HUES64 (cell line): ENCODE measurements at regions not wholly inside any gene's neighbourhood (a gene's known extent, or its start where the extent isn't known, plus 50 kb on each side); places are given as distances from the start of the nearest gene placed in this dataset.

ENCODE experiments used
- H3K27ac ChIP-seq: 2 replicates; pipeline ENCODE4 v1.7.0; 2013; ENCODE audit warnings: low read depth, low read length, inconsistent platforms
- H3K27me3 ChIP-seq: 2 replicates; pipeline ENCODE4 v1.6.1; 2013; ENCODE audit warnings: mild to moderate bottlenecking, low read length; ENCODE audit not compliant: insufficient read depth
- H3K36me3 ChIP-seq: 2 replicates; pipeline ENCODE4 v1.6.1; 2013; ENCODE audit warnings: mild to moderate bottlenecking, low read length; ENCODE audit not compliant: insufficient read depth
- H3K4me1 ChIP-seq: 2 replicates; pipeline ENCODE4 v1.6.1; 2013; ENCODE audit warnings: mild to moderate bottlenecking, low read length, moderate library complexity; ENCODE audit not compliant: insufficient read depth
- H3K4me3 ChIP-seq: 2 replicates; pipeline ENCODE4 v1.5.1; 2013; ENCODE audit warnings: mild to moderate bottlenecking, low read length, moderate library complexity
- H3K9ac ChIP-seq: 2 replicates; pipeline ENCODE4 v1.6.1; 2013; ENCODE audit warnings: mild to moderate bottlenecking, low read depth, low read length
- H3K9me3 ChIP-seq: 2 replicates; pipeline ENCODE4 v1.6.1; 2013; ENCODE audit warnings: low read depth, low read length; ENCODE audit not compliant: insufficient read depth
- WGBS: fragments of 150-250, 120-280 bp; methylation state at CpG from one replicate; pipeline ENCODE4 v1.1.7; 2013; ENCODE audit warnings: missing lambda C conversion rate; 5-methylcytosine and 5-hydroxymethylcytosine counted together

DNA sequence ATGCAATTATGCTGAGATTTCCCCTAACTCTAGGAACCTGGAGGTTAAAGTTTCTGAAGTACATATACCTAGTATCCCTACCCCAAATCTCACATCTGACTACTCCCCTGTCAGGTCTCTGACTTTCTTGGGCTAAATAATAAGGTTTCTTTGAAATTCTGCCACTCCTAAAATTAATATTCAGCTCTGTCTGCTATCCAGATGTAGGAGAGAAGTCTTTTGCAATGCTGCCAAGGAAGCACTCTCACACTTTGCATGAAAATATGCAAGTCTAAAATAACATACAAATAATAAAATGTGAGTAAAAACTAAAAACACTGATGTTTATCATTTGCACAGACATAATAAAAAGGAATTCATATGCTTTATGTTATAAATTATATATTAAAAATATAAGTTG, 196.9 kb upstream of the LRFN5 start:
- H3K4me3 ChIP-seq, result no peak overlapping the region
- H3K9me3 ChIP-seq, result no peaks in the 10 kb centered on the region
- H3K27ac ChIP-seq, result no peak overlapping the region
- peaks cover 4% of the 10 kb centered on the region; the same call in 1 of the 2 replicates for H3K4me1 ChIP-seq
- peaks cover 5% of the 10 kb centered on the region; the same call in 1 of the 2 replicates for H3K27me3 ChIP-seq
- no peaks in the 10 kb centered on the region for H3K36me3 ChIP-seq
- no peak overlapping the region for H3K9ac ChIP-seq

DNA sequence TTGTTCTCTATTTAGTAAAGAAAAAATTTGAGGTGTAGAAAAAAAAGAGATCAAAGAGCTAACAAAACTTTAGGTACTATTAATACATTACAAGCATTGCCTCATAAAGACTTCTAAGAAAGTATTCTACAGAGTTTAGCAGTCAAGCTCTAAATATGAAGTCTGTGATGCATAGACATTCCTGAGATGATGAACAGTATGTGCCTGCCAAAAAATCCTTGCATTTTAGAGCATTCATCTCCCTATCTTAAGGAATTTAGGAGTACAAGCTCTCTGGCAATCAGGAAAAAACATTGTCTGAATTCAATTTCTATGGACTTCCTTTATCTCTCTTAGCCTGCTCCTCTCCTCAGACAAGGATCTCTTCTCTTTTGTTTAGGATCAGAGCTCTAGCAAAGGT, 202.6 kb upstream of the LRFN5 start:
- peaks cover 40% of the 10 kb centered on the region for H3K4me1 ChIP-seq
- H3K9me3 ChIP-seq, result no peaks in the 10 kb centered on the region
- H3K9ac ChIP-seq, result no peak overlapping the region
- H3K36me3 ChIP-seq, result no peaks in the 10 kb centered on the region
- no peak overlapping the region for H3K4me3 ChIP-seq
- H3K27ac ChIP-seq, result peak overlapping the region; percentile 52; the same call in 1 of the 2 replicates
- H3K27me3 ChIP-seq, result peaks cover 18% of the 10 kb centered on the region

DNA sequence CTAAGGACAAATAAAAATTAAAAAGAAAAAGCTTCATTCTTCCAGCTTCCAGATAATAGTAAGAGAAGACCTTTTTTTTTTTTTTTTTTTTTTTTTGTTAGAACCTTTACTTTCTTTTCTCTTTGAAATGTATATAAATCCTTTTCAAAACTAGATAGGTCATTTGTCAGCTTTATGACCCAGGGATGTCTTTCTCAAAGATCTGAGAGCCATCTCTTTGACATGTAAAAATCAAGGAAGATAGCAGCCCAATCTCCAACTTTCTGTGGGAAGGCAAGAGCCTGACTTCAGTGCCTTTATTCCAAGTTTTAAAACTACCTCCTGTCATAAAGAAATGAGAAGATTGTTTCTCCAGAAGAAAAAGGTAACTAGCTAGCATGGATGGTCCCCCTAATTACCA, 203.3 kb upstream of the LRFN5 start:
- Histone ChIP-seq H3K36me3 (no peaks in the 10 kb centered on the region), H3K9me3 (no peaks in the 10 kb centered on the region), H3K4me1 (peaks cover 48% of the 10 kb centered on the region), H3K27ac (peak overlapping the region; percentile 52; the same call in 1 of the 2 replicates), H3K4me3 (peak overlapping the region; percentile 32), H3K9ac (no peak overlapping the region), H3K27me3 (peaks cover 18% of the 10 kb centered on the region)

DNA sequence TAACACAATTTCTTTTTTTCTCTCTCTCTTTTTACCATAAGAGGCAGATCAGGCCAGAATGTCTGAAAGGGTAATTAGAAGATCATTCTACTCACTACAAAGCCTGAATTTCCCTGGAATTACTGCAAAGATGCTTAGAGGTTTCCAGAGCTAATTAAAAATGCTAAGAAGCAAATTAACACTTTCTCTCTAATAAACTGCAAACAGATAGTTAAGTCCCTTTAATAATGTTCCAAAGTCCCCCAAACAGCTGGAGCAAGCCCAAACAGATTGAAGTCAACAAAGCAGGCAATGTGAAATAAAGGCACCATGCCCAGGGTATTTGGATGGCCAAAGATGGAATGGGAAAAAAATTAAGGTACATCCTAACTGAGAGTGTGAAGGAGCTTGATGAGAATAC, 208.8 kb upstream of the LRFN5 start:
- no peaks in the 10 kb centered on the region for H3K27me3 ChIP-seq
- no peak overlapping the region for H3K4me3 ChIP-seq
- peak overlapping the region; percentile 56; the same call in 1 of the 2 replicates for H3K27ac ChIP-seq
- no peaks in the 10 kb centered on the region for H3K9me3 ChIP-seq
- H3K9ac ChIP-seq, result no peak overlapping the region
- H3K36me3 ChIP-seq, result no peaks in the 10 kb centered on the region
- H3K4me1 ChIP-seq, result peaks cover 36% of the 10 kb centered on the region

DNA sequence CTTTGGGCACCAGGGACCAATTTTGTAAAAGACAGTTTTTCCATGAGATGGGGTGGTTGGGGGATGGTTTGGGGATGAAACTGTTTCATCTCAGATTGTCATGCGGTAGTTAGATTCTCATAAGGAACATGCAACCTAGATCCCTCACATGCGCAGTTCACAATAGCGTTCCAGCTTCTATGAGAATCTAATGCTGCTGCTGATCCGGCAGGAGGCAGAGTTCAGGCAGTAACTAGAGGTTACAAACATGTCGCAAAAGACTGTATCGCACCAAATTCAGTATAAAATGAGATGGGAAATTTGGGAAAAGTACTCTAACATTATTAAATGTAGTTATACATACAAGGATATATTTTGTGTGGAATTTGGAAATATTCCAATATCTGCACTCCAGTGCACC, 213.2 kb upstream of the LRFN5 start:
- Histone ChIP-seq H3K36me3 (no peaks in the 10 kb centered on the region), H3K4me3 (no peak overlapping the region), H3K27me3 (no peaks in the 10 kb centered on the region), H3K4me1 (peaks cover 12% of the 10 kb centered on the region), H3K9me3 (no peaks in the 10 kb centered on the region), H3K27ac (no peak overlapping the region), H3K9ac (no peak overlapping the region)
- WGBS, result 95% methylated on average over 5 of the region's 6 CpGs

DNA sequence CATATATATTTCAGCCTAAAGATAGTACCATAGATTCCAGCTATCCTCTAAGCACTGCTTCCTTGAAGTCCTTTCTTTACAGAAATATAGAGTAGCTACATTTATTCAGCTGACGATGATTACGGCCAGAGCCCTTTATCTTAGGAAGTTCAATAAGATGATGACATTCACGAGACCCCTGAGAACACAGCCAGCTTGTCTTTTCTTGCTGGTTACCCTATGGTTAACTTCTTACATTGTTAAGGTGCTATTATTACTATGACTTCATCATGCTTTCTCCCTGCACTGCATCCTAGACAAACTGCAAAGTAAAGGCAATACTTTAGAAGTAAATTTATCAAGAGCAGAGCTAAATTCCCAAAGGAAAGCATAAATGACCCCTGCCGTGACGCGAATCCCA, 214.4 kb upstream of the LRFN5 start:
- no peaks in the 10 kb centered on the region for H3K9me3 ChIP-seq
- H3K4me1 ChIP-seq, result no peaks in the 10 kb centered on the region
- WGBS, result 96% methylated on average over 6 of the region's 6 CpGs
- no peak overlapping the region for H3K9ac ChIP-seq
- no peaks in the 10 kb centered on the region for H3K27me3 ChIP-seq
- no peak overlapping the region for H3K4me3 ChIP-seq
- no peaks in the 10 kb centered on the region for H3K36me3 ChIP-seq
- H3K27ac ChIP-seq, result no peak overlapping the region

DNA sequence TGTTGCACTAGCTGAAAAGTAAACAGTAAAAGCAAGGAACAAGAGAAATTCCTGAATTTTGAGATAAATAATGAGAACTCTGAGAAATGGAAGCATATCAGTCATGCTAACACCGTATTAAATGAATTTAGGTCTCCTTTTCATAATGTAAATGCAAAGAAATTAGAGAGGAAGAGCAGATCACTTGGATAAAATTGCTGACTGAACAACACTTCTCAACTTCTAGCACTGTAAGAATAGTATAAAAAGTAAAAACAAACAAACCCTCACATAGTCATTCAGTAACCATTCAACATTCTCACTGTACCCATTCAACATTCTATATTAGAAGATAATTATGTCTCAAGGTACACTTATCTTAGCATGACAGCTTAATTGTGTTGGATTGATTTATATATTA, 217.3 kb upstream of the LRFN5 start:
- WGBS, result 100% methylated on average over 1 of the region's 1 CpG
- Histone ChIP-seq H3K4me3 (no peak overlapping the region), H3K4me1 (no peaks in the 10 kb centered on the region), H3K9me3 (no peaks in the 10 kb centered on the region), H3K27ac (no peak overlapping the region), H3K9ac (no peak overlapping the region), H3K36me3 (no peaks in the 10 kb centered on the region), H3K27me3 (no peaks in the 10 kb centered on the region)

DNA sequence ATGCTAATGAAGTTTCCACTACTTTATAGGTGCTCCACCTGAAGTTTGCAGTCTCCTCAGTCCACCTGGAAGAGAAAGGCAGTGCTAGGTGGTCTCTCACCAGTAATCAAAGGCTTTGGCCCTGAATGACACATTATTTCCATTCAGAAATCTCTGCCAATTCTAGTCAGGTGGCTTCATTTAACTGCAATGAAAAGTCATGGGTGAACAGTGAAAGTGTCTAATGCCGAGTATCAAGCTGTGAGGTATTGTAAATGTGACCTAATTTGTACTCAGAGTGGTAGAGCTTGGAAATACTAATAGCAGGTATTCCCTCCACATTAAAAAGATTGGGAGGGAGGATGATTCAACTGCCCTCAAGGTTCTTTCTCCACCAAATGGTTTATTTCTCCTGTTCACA, 220.9 kb upstream of the LRFN5 start:
- Histone ChIP-seq H3K9ac (no peak overlapping the region), H3K4me1 (no peaks in the 10 kb centered on the region), H3K27me3 (no peaks in the 10 kb centered on the region), H3K27ac (no peak overlapping the region), H3K4me3 (no peak overlapping the region), H3K36me3 (no peaks in the 10 kb centered on the region), H3K9me3 (no peaks in the 10 kb centered on the region)
- WGBS, result 91% methylated on average over 1 of the region's 1 CpG

DNA sequence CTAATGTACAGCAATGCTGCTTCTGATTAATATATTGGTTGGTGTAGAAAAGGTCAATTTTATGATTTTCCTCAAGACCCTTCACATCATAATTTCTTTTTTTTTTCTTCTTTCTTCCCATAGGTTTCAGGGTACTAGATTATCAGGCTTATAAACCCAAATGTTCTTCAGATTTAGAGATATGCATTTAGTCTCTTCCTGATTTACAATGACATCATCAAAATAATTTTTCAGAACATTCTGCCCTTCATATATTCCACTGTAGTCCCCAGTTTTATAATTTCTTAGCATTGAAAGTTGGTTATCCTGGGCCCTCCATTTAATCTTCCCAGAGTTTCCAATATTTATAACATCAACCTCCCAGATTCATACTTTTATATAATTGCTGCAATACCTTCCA, 226.7 kb upstream of the LRFN5 start:
- Histone ChIP-seq H3K9me3 (no peaks in the 10 kb centered on the region), H3K27ac (no peak overlapping the region), H3K36me3 (no peaks in the 10 kb centered on the region), H3K4me3 (no peak overlapping the region), H3K9ac (no peak overlapping the region), H3K27me3 (no peaks in the 10 kb centered on the region), H3K4me1 (no peaks in the 10 kb centered on the region)

DNA sequence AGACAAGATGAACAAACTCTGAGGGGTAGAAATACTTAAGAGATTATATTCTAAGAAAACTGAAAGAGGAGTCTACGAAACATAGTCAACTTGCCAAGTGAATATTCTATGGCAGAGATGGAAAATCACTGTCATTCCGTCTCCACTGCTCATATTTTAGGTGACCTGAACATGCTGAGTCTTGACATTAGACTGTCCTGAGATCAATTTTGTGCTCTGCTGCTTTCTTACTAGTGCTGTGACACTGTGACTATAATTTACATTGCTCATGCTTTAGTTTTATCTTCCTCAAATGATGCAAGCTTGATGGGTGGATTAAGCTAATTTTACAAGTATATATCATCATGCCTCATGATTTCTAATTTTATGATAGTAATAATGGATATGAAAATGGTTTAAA, 228.2 kb upstream of the LRFN5 start:
- Histone ChIP-seq H3K4me1 (no peaks in the 10 kb centered on the region), H3K9me3 (no peaks in the 10 kb centered on the region), H3K4me3 (no peak overlapping the region), H3K36me3 (no peaks in the 10 kb centered on the region), H3K27ac (no peak overlapping the region), H3K27me3 (no peaks in the 10 kb centered on the region), H3K9ac (no peak overlapping the region)
- WGBS, result 94% methylated on average over 2 of the region's 2 CpGs

DNA sequence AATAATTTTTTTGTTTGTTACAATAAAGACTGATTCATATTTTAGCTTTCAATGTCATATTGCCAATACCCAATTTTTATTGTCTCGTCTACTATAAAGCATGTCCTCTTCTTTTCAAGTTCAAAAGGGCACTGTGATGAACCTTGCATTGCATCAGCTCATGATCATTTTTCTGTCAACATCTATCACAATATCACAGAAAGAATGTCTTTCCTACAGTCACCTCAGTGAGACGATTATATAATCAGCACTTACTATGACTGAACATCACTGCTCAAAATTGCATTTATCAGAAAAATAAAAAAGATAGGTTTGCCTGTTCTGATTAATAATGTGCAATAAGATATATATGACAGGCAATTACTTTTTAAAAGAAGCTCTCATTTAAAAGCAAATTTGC, 228.7 kb upstream of the LRFN5 start:
- Histone ChIP-seq H3K9ac (no peak overlapping the region), H3K4me3 (no peak overlapping the region), H3K9me3 (no peaks in the 10 kb centered on the region), H3K36me3 (no peaks in the 10 kb centered on the region), H3K4me1 (no peaks in the 10 kb centered on the region), H3K27ac (no peak overlapping the region), H3K27me3 (no peaks in the 10 kb centered on the region)
- 90% methylated on average over 2 of the region's 2 CpGs for WGBS

DNA sequence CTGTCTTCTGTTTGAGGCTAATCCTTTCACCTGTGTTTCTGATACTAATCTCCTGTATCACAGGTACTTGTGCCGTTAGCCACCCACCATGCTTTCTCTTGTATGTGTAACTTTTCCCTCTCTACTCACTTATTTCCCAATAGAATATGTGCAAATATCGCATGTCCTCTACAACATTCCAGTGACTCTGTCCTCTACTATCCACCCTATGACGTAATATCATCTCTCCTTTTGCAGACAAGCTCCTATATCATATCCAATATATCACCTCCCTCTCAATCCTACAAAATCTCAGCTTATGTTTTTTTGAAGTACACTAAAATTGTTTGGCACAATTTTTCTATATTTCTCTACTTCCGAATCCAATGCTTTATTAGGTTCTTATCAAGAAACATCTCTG, 232.6 kb upstream of the LRFN5 start:
- 92% methylated on average over 4 of the region's 4 CpGs for WGBS
- Histone ChIP-seq H3K27me3 (no peaks in the 10 kb centered on the region), H3K27ac (no peak overlapping the region), H3K4me3 (no peak overlapping the region), H3K36me3 (no peaks in the 10 kb centered on the region), H3K4me1 (no peaks in the 10 kb centered on the region), H3K9me3 (no peaks in the 10 kb centered on the region; the same call in 1 of the 2 replicates), H3K9ac (no peak overlapping the region)
